ENCODE measurements at regions not wholly inside any gene's neighbourhood (a gene's known extent, or its start where the extent isn't known, plus 50 kb on each side); places are given as distances from the start of the nearest gene placed in this dataset.
"Not testable (repeated sequence)": the region's sequence is repeated elsewhere in the genome, so short reads cannot be mapped to it uniquely, and the experiment has no call there.

GRCh38 chr7:41445432-41445831 lies 257.5 kb downstream of the INHBA start:
- no peak for DNase-seq (ENCODE audit: low spot score in 2 of 2)
- H3K4me1 ChIP-seq = no peaks in the 10 kb centered on the region
- H3K27me3 ChIP-seq = no peaks in the 10 kb centered on the region
- no peaks in the 10 kb centered on the region for H3K36me3 ChIP-seq
- no peak for TF ChIP-seq EP300 (IDR thresholded peaks at IDR 0.05)
- TF ChIP-seq POLR2A (IDR thresholded peaks at IDR 0.05) = no peak
- H3K9me3 ChIP-seq = no peaks in the 10 kb centered on the region
- 94% methylated on average over 1 of the region's 1 CpG for WGBS
- H3K4me3 ChIP-seq = no peak overlapping the region
- peak overlapping the region; percentile 2 for H3K27ac ChIP-seq

- no peaks in the 10 kb centered on the region for H3K4me1 ChIP-seq
- DNase-seq (ENCODE audit: low spot score in 2 of 2) = no peak
- H3K9me3 ChIP-seq = no peaks in the 10 kb centered on the region
- H3K4me3 ChIP-seq = no peak overlapping the region
- H3K36me3 ChIP-seq = no peaks in the 10 kb centered on the region
- no peak overlapping the region for H3K27ac ChIP-seq
- no peaks in the 10 kb centered on the region for H3K27me3 ChIP-seq
- 62% methylated on average over 7 of the region's 7 CpGs for WGBS
- no peak for TF ChIP-seq CTCF (IDR thresholded peaks at IDR 0.05)
- TF ChIP-seq POLR2AphosphoS5 (IDR thresholded peaks at IDR 0.05) = no peak
- no peak for TF ChIP-seq POLR2A (IDR thresholded peaks at IDR 0.05)
- no peak for TF ChIP-seq EP300 (IDR thresholded peaks at IDR 0.05)
Measured at GRCh38 chr7:41439515-41439879, 263.4 kb downstream of the INHBA start.

GRCh38 chr7:41438705-41439514 lies 264.0 kb downstream of the INHBA start:
- 89% methylated on average over 8 of the region's 8 CpGs for WGBS
- Histone ChIP-seq H3K27ac (no peak overlapping the region), H3K4me3 (no peak overlapping the region), H3K27me3 (no peaks in the 10 kb centered on the region), H3K9me3 (no peaks in the 10 kb centered on the region), H3K4me1 (no peaks in the 10 kb centered on the region), H3K36me3 (no peaks in the 10 kb centered on the region)
- no peak for DNase-seq (ENCODE audit: low spot score in 2 of 2)
- TF ChIP-seq CTCF (IDR thresholded peaks at IDR 0.05) (no peak), EP300 (IDR thresholded peaks at IDR 0.05) (no peak), POLR2A (IDR thresholded peaks at IDR 0.05) (no peak), POLR2AphosphoS5 (IDR thresholded peaks at IDR 0.05) (no peak)

GRCh38 chr7:41437257-41438196 lies 265.4 kb downstream of the INHBA start:
- Histone ChIP-seq H3K36me3 (no peaks in the 10 kb centered on the region), H3K4me3 (no peak overlapping the region), H3K9me3 (no peaks in the 10 kb centered on the region), H3K4me1 (no peaks in the 10 kb centered on the region), H3K27me3 (no peaks in the 10 kb centered on the region), H3K27ac (no peak overlapping the region)
- DNase-seq (ENCODE audit: low spot score in 2 of 2) = no peak
- TF ChIP-seq POLR2AphosphoS5 (IDR thresholded peaks at IDR 0.05) (no peak), EP300 (IDR thresholded peaks at IDR 0.05) (no peak), POLR2A (IDR thresholded peaks at IDR 0.05) (no peak), CTCF (IDR thresholded peaks at IDR 0.05) (no peak)
- 66% methylated on average over 10 of the region's 10 CpGs for WGBS

- H3K4me1 ChIP-seq = no peaks in the 10 kb centered on the region
- no peak overlapping the region for H3K4me3 ChIP-seq
- no peak for TF ChIP-seq EP300 (IDR thresholded peaks at IDR 0.05)
- TF ChIP-seq CTCF (IDR thresholded peaks at IDR 0.05) = no peak
- TF ChIP-seq POLR2A (IDR thresholded peaks at IDR 0.05) = no peak
- no peak for TF ChIP-seq POLR2AphosphoS5 (IDR thresholded peaks at IDR 0.05)
- no peaks in the 10 kb centered on the region for H3K27me3 ChIP-seq
- 94% methylated on average over 3 of the region's 3 CpGs for WGBS
- no peak for DNase-seq (ENCODE audit: low spot score in 2 of 2)
- H3K27ac ChIP-seq = no peak overlapping the region
- H3K9me3 ChIP-seq = no peaks in the 10 kb centered on the region
- H3K36me3 ChIP-seq = no peaks in the 10 kb centered on the region
Measured at GRCh38 chr7:41436139-41436538, 266.8 kb downstream of the INHBA start.

- not testable (repeated sequence) for H3K27ac ChIP-seq; H3K9me3 ChIP-seq; H3K36me3 ChIP-seq; H3K4me3 ChIP-seq; DNase-seq (ENCODE audit: low spot score in 2 of 2); H3K4me1 ChIP-seq; H3K27me3 ChIP-seq
- WGBS = 92% methylated on average over 9 of the region's 9 CpGs
Measured at GRCh38 chr7:41435020-41435419, 267.9 kb downstream of the INHBA start.

All from suprapubic skin (tissue), 4 donors.